ENCODE measurements at regions not wholly inside any gene's neighbourhood (a gene's known extent, or its start where the extent isn't known, plus 50 kb on each side); places are given as distances from the start of the nearest gene placed in this dataset.

- Histone ChIP-seq H3K36me3 (no peaks in the 10 kb centered on the region), H3K9me3 (no peaks in the 10 kb centered on the region), H3K27me3 (peaks cover 46% of the 10 kb centered on the region), H3K4me3 (ENCODE audit: low read depth in 1 of 2, low read length in 1 of 2) (no peak overlapping the region), H3K4me1 (ENCODE audit: control insufficient read depth in 1 of 2, insufficient read depth in 1 of 2, low read depth in 1 of 2, low read length in 1 of 2) (no peaks in the 10 kb centered on the region), H3K27ac (no peak overlapping the region)
- TF ChIP-seq CTCF (IDR thresholded peaks at IDR 0.05) = no peak
Observed at GRCh38 chr22:27610863-27611786, 190.4 kb downstream of the MN1 start.

- TF ChIP-seq CTCF (IDR thresholded peaks at IDR 0.05) = no peak
- Histone ChIP-seq H3K27me3 (peaks cover 51% of the 10 kb centered on the region), H3K27ac (no peak overlapping the region), H3K36me3 (no peaks in the 10 kb centered on the region), H3K9me3 (no peaks in the 10 kb centered on the region), H3K4me3 (ENCODE audit: low read depth in 1 of 2, low read length in 1 of 2) (no peak overlapping the region), H3K4me1 (ENCODE audit: control insufficient read depth in 1 of 2, insufficient read depth in 1 of 2, low read depth in 1 of 2, low read length in 1 of 2) (no peaks in the 10 kb centered on the region)
Observed at GRCh38 chr22:27612115-27612514, 189.4 kb downstream of the MN1 start.

- H3K9me3 ChIP-seq = no peaks in the 10 kb centered on the region
- H3K4me3 ChIP-seq (ENCODE audit: low read depth in 1 of 2, low read length in 1 of 2) = no peak overlapping the region
- H3K27me3 ChIP-seq = peaks cover 51% of the 10 kb centered on the region
- no peaks in the 10 kb centered on the region for H3K4me1 ChIP-seq (ENCODE audit: control insufficient read depth in 1 of 2, insufficient read depth in 1 of 2, low read depth in 1 of 2, low read length in 1 of 2)
- no peaks in the 10 kb centered on the region for H3K36me3 ChIP-seq
- no peak for TF ChIP-seq CTCF (IDR thresholded peaks at IDR 0.05)
- no peak overlapping the region for H3K27ac ChIP-seq
Observed at GRCh38 chr22:27613099-27614005, 188.2 kb downstream of the MN1 start.

- Histone ChIP-seq H3K27ac (no peak overlapping the region), H3K27me3 (peaks cover 51% of the 10 kb centered on the region), H3K4me1 (ENCODE audit: control insufficient read depth in 1 of 2, insufficient read depth in 1 of 2, low read depth in 1 of 2, low read length in 1 of 2) (no peaks in the 10 kb centered on the region), H3K4me3 (ENCODE audit: low read depth in 1 of 2, low read length in 1 of 2) (no peak overlapping the region), H3K36me3 (no peaks in the 10 kb centered on the region), H3K9me3 (no peaks in the 10 kb centered on the region)
- TF ChIP-seq CTCF (IDR thresholded peaks at IDR 0.05) = no peak
Observed at GRCh38 chr22:27614006-27614649, 187.4 kb downstream of the MN1 start.

GRCh38 chr22:27614650-27615007 is 186.9 kb downstream of the MN1 start:
- Histone ChIP-seq H3K36me3 (no peaks in the 10 kb centered on the region), H3K4me1 (ENCODE audit: control insufficient read depth in 1 of 2, insufficient read depth in 1 of 2, low read depth in 1 of 2, low read length in 1 of 2) (no peaks in the 10 kb centered on the region), H3K27ac (no peak overlapping the region), H3K9me3 (no peaks in the 10 kb centered on the region), H3K27me3 (peaks cover 51% of the 10 kb centered on the region), H3K4me3 (ENCODE audit: low read depth in 1 of 2, low read length in 1 of 2) (no peak overlapping the region)
- TF ChIP-seq CTCF (IDR thresholded peaks at IDR 0.05) = no peak
